Stimulated activated CD4-positive, alpha-beta T cell treated with anti-CD3 and anti-CD28 coated beads, Interleukin-15, amount 100 ng/mL, for 24 hours (primary cell): ENCODE measurements at regions not wholly inside any gene's neighbourhood (a gene's known extent, or its start where the extent isn't known, plus 50 kb on each side); places are given as distances from the start of the nearest gene placed in this dataset.

Source experiments
- DNase-seq: peaks from one replicate; pipeline ENCODE4 v3.0.0-alpha.2; 2020

DNA sequence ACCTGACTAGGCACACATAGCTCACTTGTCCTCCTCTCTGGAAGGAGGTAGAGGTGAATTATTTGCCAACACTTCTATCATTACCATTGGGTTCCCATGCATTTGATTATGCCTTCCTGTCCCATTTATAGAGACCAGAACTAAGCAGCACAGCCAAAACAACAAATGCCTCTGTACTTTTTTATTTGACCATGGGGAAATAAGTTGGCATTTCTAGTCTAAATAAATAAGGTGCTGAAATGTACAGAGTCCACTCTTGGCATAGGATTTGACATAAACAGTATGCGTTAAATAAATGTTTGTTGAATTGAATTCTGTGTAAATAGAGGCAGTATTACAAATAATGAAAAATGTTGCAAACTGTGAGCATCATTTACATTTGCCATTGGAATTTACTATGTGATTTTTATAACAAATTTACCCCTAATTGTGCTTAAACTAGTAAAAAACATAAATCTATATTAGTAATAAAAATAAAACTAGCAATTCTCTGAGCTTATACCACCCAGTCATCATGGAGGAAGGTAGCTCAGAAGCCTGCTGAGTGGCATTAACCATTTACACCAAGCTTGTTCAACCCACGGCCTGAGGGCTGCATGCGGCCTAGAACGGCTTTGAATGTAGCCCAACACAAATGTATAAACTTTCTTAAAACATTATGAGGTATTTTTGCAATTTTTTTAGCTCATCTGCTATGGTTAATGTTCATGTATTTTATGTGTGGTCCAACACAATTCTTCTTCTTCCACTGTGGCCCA lies 367.8 kb downstream of the FIGN start:
- no peak for DNase-seq

DNA sequence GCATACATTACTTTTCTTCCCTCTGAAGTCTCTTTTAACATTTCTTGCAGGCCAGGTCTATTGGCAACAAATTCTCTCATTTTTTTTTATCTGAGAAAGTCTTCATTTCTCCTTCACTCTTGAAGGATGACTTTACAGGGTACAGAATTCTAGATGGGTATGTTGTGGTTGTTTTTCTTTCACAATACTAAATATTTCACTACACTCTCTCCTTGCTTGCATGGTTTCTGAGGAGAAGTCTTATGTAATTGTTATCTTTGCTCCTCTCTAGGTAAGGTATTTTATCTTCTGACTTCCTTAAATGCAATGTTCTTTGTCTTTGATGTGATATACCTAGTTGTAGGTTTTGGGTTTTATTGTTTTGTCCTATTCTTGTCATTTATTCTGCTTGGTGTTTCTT lies 371.1 kb downstream of the FIGN start:
- no peak for DNase-seq

DNA sequence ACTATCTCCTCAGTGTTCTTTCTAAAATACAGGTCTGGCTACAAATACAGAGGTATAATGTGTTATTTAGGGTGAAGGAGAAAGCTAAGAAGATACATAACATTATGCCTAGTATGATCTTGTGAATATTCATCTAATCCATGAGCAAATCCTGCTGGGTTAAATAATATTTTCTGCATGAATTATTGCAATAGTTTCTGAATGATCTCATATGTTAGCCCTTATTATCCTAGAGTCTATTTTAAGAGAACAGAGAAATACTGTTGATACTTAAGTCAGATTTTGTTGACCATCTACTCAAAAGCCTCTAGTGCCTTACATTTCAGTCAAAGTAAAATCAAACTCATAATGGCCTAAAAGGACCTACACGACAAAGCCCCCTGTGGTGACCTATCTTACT lies 382.3 kb downstream of the FIGN start:
- DNase-seq, result no peak

DNA sequence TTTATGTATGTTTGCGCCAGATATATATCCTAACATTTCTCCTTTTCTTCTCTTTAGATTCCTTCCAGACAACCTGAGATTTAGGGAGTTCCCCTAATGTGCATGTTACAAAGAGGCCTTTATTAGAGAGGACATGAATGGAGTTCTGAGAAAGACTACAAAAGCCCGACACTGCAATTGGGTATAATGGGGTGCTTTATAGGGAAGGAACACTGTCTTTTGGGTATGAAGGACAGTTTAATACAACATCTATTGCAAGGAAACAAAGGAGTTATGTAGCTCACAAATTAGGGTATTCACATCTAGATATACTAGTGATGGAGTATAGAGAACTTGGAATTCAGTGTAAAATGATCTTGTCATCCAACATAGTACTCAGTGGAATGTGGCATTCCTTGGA lies 383.8 kb downstream of the FIGN start:
- no peak for DNase-seq

- DNase-seq, result no peak
Observed at GRCh38 chr2:163351143-163351542, 384.7 kb downstream of the FIGN start.

- no peak for DNase-seq
Observed at GRCh38 chr2:163348857-163349380, 386.9 kb downstream of the FIGN start.

DNA sequence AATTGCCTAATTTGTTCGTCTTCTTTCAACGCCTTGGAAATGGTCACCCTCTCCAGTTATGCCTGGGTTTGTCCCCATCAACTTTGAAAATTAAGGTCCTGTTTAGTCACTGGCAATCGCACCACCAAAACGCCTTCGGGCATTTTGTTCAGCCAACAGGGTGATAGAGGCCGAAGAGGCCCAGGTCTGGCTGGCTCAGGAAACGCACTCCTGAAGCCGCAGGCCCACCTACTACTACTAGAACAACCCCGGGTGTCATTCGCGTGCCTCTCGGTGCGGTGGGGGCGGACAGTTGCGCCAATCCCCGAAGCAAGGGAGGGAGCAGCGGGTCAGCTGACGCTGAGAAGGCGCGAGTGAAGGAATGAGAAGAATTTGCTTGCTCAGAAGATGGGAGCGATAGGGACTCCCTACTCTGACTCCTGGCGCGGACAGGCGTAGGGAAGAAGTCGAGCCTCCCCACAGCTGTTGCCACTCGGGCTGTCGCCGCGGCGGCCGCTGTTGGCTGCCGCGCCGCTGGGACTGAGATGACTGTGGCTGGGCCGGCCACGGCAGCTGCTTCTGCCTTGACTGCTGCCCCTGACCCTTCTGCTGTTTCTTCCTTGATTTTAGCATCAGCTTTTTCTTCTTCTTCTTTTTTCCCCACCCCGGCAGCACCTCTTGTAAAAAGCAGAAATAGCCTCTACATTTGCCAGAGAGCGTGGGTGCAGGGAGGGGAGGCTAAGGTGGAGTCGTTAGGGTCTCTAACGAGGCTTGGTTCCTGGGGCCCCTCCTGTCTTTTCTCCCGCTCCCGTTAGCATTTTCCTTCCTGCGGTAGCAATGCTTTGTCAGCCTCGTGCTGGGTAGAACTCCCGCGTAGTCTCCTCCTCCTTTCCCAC lies 387.6 kb downstream of the FIGN start:
- DNase-seq, result no peak

DNA sequence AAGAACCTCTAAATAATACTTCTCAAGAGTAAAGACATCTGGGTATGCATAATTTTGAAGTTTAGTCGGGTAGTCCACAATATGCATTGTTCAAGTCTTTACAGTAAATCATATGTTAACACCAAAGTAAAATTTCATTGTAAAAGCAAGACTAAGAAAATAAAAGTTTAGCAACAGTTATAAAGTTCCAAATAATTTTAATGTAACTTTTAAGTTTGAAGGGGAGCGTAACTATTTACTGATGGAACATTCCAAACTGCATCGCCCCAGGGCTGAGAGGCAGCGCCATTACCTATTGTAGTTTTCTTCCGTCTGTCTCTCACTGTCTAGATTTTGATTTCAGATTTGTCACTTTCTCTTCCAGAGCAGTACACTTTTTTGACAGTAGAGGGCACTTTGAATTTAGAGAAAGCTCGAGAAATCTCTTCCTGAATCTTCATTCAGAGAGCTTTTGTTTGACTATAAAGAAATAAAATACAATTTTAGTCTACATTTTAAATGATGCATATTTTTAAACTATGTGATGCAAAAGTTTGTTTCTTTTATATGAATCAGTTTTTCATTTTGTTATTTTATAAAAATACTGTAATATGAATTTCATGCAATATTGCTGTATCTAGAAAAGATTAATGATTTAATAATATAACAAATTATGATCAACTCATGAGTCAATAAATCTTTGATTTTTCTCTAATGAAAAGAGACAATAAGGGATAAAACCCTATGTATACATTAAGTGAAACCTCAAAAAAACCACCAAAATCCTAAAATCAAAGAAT lies 389.8 kb downstream of the FIGN start:
- DNase-seq, result no peak

GRCh38 chr2:163343316-163343715 lies 392.5 kb downstream of the FIGN start:
- DNase-seq, result no peak

DNA sequence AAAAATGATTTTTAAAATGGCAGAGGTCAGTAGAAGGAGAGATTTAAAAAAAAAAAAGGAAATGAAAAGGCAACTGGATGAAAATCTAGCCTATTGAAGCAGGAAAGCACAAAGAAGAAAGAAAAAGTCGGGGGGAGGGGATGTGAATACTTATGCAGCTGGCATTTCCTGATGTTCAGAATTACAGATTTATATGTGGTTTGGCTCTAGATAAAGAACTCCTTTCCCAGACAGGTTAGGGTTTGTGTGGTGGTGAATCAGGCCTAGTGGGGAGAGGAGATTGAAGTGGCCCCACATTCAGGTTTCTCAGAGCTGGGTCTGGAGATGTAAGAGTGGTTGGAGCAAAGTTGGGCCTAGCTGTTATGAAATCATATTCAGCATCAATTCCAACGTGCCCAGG lies 394.4 kb downstream of the FIGN start:
- DNase-seq, result no peak

GRCh38 chr2:163338270-163338669 lies 397.5 kb downstream of the FIGN start:
- DNase-seq, result no peak

- DNase-seq, result no peak
Observed at GRCh38 chr2:163324677-163325076, 411.1 kb downstream of the FIGN start.

GRCh38 chr2:163319006-163319405 lies 416.8 kb downstream of the FIGN start:
- DNase-seq, result no peak

- DNase-seq, result no peak
Observed at GRCh38 chr2:163314712-163315111, 421.1 kb downstream of the FIGN start.

- no peak for DNase-seq
Observed at GRCh38 chr2:163312713-163313112, 423.1 kb downstream of the FIGN start.

DNA sequence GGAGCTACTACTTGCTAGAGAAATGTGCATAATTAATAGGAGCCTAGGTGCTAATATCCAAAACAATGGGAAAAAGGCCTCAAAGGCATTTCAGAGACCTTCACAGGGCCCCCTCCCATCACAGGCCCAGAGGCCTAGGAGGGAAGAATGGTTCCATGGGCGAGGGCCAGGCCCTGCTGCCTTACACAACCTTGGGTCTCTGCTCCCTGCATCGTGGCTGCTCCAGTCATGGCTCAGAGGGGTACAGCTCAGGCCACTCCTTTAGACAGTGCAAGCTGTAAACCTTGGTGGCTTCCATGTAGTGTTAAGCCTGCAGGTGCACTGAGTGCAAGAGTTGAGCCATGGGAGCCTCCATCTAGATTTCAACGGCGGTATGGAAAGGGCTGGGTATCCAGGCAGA lies 429.2 kb downstream of the FIGN start:
- DNase-seq, result no peak

GRCh38 chr2:163302141-163302540 lies 433.7 kb downstream of the FIGN start:
- DNase-seq, result no peak

GRCh38 chr2:163291790-163292189 lies 444.0 kb downstream of the FIGN start:
- DNase-seq, result no peak

- DNase-seq, result no peak
Observed at GRCh38 chr2:163281717-163282116, 443.1 kb upstream of the KCNH7 start.

GRCh38 chr2:163269374-163270021 lies 430.9 kb upstream of the KCNH7 start:
- DNase-seq, result no peak

DNA sequence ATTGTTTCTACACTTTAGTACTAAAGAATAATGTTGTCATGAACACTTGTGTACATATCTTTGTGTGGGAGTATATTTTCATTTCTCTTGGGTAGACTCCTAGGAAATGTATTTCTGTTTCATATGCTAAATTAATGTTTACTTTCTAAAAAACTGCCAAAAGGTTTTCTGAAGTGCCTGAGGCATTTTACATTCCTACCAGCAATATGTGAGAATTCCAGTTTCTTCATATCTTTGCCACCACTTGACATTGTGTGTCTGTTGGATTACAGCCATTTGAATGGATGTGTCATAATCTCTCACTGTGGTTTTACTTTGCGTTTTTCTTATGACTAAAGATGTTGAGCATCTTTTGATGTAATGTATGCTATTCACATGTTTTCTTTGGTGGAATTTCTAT lies 428.2 kb upstream of the KCNH7 start:
- DNase-seq, result no peak

GRCh38 chr2:163265562-163265961 lies 427.0 kb upstream of the KCNH7 start:
- DNase-seq, result no peak

DNA sequence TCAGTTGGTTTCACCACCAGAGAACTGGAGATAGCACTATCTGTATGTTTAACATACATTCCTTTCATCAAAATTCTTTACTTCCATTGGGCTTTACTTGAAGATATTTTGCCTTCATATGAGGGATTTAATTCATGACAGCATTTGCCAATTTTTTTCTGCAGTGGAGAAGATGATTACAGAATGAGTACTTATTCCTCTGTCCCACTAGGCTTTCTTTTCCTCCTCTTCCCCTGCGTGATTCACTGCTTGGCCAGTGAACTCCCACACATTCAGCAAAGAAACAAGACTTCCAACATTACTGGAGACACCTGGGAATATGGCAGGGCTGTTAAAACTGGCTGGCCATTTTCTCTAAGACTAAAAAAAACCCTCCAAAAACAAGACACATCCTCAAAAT lies 425.8 kb upstream of the KCNH7 start:
- DNase-seq, result no peak
